Body of pancreas (tissue), 4 donors: ENCODE measurements at regions not wholly inside any gene's neighbourhood (a gene's known extent, or its start where the extent isn't known, plus 50 kb on each side); places are given as distances from the start of the nearest gene placed in this dataset.

Source experiments
- POLR2A ChIP-seq, 3 donors: fragments of 450-650 bp; IDR thresholded peaks; one replicate each; pipeline ENCODE4 v1.6.1; 2016; ENCODE audit warnings: antibody characterized with exemption in 3 of 3, mild to moderate bottlenecking in 2 of 3
- TF ChIP-seq, protein P1 (sequence below), 7 experiments: fragments of 450-650 bp in 4 of 7; fragments of 200-600 bp in 3 of 7; sonication (generic) in 3 of 7; IDR thresholded peaks; one replicate each; pipeline ENCODE4 v1.5.1; 2016 to 2019; ENCODE audit warnings: antibody characterized with exemption in 7 of 7

DNA sequence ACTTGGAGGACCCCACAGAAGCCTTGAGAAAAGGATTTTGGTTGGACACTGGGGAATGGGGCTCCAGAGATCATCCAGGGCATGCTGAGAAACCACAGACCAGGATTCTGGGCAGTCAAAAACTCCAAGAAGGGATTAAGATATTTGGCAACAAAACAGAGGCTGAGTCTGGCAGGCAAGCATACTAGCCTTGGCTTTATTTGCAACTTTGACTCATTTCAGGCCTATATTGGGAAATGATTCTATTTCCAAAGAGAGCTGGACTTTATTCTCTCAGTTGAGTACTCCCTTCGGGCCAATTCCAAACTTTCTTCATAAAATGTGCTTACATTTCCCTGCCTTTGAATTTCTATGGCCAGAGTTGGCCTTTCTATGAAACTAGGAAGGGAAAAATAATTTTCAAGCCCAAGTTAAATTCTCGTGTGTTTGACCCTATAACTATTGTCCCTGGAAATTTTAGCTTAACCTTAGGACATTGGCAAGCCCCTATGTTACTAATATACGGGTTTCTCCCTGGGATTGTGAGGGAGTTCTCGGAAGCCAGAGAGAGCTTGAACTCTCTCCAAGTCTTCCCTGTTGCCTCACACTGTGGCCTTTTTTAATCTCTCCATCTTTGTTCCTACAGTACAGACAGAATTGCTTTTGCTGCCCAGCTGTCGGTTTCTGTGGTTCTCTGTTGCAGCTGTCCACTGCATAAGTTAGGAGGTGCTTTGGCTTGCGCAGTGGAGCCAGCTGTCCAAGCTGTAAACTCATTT, 112.6 kb upstream of the FAM9A start:
- TF ChIP-seq, protein P1, sequence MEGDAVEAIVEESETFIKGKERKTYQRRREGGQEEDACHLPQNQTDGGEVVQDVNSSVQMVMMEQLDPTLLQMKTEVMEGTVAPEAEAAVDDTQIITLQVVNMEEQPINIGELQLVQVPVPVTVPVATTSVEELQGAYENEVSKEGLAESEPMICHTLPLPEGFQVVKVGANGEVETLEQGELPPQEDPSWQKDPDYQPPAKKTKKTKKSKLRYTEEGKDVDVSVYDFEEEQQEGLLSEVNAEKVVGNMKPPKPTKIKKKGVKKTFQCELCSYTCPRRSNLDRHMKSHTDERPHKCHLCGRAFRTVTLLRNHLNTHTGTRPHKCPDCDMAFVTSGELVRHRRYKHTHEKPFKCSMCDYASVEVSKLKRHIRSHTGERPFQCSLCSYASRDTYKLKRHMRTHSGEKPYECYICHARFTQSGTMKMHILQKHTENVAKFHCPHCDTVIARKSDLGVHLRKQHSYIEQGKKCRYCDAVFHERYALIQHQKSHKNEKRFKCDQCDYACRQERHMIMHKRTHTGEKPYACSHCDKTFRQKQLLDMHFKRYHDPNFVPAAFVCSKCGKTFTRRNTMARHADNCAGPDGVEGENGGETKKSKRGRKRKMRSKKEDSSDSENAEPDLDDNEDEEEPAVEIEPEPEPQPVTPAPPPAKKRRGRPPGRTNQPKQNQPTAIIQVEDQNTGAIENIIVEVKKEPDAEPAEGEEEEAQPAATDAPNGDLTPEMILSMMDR (IDR thresholded peaks at IDR 0.05): no peak
- no peak for TF ChIP-seq POLR2A (IDR thresholded peaks at IDR 0.05)
